Loucy (cell line): ENCODE measurements at regions not wholly inside any gene's neighbourhood (a gene's known extent, or its start where the extent isn't known, plus 50 kb on each side); places are given as distances from the start of the nearest gene placed in this dataset.
"Not testable (repeated sequence)": the region's sequence is repeated elsewhere in the genome, so short reads cannot be mapped to it uniquely, and the experiment has no call there.

ENCODE experiments used
- CTCF ChIP-seq: fragments of 200-600 bp; sonication (generic); conservative IDR thresholded peaks from 2 replicates; pipeline ENCODE4 v1.5.1; 2014; ENCODE audit warnings: mild to moderate bottlenecking, antibody characterized with exemption, low read length
- EZH2phosphoT487 ChIP-seq: fragments of 200-600 bp; IDR thresholded peaks from 2 replicates; pipeline ENCODE4 v1.6.1; 2018; ENCODE audit warnings: antibody characterized with exemption, mild to moderate bottlenecking, moderate library complexity, borderline replicate concordance

GRCh38 chr2:183546560-183547350, 422.5 kb downstream of the NUP35 start:
- not testable (repeated sequence) for TF ChIP-seq CTCF, EZH2phosphoT487
